Adrenal gland (tissue), 5 donors: ENCODE measurements at regions not wholly inside any gene's neighbourhood (a gene's known extent, or its start where the extent isn't known, plus 50 kb on each side); places are given as distances from the start of the nearest gene placed in this dataset.

Experiments
- POLR2A ChIP-seq, 2 donors: fragments of 450-650 bp; IDR thresholded peaks; one replicate each; pipeline ENCODE4 v1.6.1; 2017; ENCODE audit warnings: antibody characterized with exemption in 2 of 2, mild to moderate bottlenecking in 2 of 2, moderate library complexity in 1 of 2
- TF ChIP-seq, protein P1 (sequence below), 6 experiments: fragments of 450-650 bp in 4 of 6; fragments of 200-600 bp in 2 of 6; sonication (generic) in 1 of 6; IDR thresholded peaks; 1 replicate in 5 of 6; 2 replicates in 1 of 6; pipeline versions ENCODE4 v1.5.1 to v1.8.0; 2016 to 2021; ENCODE audit warnings: antibody characterized with exemption in 6 of 6, mild to moderate bottlenecking in 2 of 6, moderate library complexity in 1 of 6
- donor health status: DM: no; HTN: no; CAD: no.

- TF ChIP-seq, protein P1, sequence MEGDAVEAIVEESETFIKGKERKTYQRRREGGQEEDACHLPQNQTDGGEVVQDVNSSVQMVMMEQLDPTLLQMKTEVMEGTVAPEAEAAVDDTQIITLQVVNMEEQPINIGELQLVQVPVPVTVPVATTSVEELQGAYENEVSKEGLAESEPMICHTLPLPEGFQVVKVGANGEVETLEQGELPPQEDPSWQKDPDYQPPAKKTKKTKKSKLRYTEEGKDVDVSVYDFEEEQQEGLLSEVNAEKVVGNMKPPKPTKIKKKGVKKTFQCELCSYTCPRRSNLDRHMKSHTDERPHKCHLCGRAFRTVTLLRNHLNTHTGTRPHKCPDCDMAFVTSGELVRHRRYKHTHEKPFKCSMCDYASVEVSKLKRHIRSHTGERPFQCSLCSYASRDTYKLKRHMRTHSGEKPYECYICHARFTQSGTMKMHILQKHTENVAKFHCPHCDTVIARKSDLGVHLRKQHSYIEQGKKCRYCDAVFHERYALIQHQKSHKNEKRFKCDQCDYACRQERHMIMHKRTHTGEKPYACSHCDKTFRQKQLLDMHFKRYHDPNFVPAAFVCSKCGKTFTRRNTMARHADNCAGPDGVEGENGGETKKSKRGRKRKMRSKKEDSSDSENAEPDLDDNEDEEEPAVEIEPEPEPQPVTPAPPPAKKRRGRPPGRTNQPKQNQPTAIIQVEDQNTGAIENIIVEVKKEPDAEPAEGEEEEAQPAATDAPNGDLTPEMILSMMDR (IDR thresholded peaks at IDR 0.05) = no peak
- TF ChIP-seq POLR2A (IDR thresholded peaks at IDR 0.05) = no peak
Observed at GRCh38 chr10:55273946-55274345, 472.9 kb upstream of the PCDH15 start.
